Inflammatory macrophage treated with lipopolysaccharide for 1 hour (primary cell): ENCODE measurements at regions not wholly inside any gene's neighbourhood (a gene's known extent, or its start where the extent isn't known, plus 50 kb on each side); places are given as distances from the start of the nearest gene placed in this dataset.

Source experiments
- DNase-seq, 2 donors: peaks; one replicate each; pipeline ENCODE4 v3.0.0-alpha.2; 2020 to 2022

- DNase-seq, result no peak
Observed at GRCh38 chr9:91024841-91025240, 223.2 kb downstream of the SYK start.

- DNase-seq, result no peak
Observed at GRCh38 chr9:91025856-91026255, 224.2 kb downstream of the SYK start.

GRCh38 chr9:91026266-91026665, 224.6 kb downstream of the SYK start:
- no peak for DNase-seq

DNA sequence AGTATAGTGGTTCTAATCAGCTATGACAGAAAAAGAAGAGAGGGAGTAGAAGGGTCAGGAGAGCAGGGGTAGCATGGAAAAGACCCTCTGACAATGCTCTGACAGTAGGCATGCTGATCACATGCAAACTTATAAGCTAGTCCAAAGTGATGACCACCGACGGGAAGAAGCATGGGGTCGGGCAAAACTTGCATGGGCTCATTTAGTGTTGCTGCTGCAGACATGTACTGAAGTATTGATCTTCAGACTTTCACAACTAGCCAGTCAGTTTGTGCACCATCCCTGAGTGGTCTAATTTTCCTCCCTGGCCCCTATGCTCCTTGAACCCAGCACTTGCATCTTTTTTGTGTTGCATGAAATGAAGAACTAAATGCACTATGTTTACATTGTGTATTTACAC, 225.4 kb downstream of the SYK start:
- DNase-seq, result no peak

DNA sequence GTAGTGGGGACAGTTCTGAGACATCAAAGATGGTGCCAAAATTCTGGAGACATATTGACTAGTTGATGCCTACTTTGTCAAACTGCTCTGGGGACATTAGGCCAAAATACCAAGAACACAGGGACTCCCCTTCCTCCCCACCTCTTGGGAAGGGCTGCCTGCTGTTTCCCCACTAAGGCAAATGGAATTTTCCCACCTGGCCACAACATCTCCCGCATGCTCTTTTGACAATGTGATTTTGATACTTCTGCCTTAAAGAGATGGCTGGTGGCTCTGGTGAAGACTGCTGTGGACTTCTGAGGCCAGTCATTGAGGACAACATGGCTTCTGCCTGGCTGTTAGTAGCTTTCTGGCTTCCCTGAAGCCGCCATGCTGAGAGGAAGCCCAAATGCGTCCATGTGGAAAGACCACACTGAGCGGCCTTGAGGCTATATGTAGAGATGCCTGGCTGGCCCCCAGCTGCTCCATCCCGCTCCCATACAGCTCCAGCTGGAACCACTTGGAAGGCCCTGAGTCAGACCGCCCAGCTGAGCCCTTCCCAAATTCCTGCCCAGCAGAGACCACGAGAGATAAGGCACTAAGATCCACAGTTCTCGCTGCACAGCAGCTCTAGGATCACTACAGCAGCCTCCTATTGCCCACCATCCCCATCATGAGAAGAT, 226.7 kb downstream of the SYK start:
- no peak for DNase-seq

DNA sequence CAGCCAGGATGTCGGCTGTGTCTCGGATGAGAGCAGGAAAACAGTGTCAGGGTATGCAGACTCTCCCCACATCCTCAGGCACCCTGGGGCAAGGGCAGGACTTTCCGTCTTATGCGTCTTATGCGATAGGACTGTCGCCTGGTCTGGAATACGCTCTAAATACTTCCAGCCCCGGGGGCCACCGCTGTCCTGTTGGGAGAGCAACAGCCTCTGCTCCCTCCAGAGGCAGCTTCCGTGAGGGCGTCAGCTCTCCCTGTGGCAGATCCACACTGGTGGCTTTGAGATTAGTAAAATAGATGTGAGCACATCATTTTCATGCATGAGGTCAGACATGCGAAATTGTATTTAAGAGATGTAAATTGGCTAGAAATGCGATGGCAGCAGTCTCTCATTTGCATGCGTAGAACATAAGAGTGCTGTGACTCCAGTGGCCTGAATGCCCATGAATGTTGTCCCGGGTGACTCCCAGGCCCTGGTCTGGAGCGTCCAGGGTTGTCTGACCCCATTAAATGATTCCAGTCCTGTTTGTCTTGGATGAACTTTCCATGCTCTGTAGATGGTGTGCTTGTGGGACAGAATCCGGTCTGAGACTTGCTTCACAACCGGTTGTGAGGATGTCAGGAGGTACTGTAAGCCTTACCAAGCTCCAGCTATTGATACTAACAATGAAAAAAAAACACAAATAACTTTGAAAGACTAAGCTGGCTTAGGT, 228.2 kb downstream of the SYK start:
- DNase-seq, result no peak

DNA sequence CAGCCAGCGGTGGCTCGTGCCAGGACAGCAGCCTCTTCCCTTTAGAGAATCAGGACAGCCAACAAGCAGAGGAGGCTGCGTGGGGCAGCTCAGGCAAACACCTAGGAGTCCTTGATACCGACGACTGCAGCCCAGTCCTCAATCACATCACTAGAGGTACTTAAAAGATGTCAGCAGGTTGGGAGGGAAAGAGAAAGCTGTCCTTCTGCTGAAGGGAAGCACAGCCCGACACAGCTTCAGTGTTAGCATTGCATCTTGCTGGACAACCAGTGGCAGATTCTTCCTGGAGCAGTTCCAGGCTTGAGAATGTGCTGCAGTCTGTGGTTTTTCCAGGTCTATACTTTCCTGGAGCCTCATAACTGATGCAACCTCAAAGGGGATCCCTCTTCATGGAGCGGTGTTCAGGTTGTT, 230.5 kb downstream of the SYK start:
- DNase-seq, result no peak

DNA sequence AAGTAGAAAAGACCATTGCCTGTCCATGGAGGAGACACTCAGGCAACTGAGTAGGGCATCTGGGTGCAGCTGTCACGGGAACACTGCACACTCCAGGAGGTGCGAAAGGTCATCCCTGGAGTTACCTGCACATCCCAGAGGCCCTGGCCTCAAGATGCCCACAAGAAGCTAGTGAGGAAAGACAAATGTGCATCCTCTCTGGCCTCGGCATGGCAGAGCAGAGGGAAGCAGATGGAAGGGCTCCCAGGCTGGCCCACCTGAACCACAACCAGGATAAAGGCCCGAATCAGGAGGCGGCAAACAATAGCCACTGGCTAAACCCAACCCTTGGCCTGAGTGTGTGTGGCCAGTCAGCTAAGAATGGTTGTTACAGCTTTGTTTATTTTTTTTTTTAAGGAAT, 231.7 kb downstream of the SYK start:
- no peak for DNase-seq

- peak in 1 of 2 donors; percentile 54 for DNase-seq
Observed at GRCh38 chr9:91033797-91034196, 232.2 kb downstream of the SYK start.

DNA sequence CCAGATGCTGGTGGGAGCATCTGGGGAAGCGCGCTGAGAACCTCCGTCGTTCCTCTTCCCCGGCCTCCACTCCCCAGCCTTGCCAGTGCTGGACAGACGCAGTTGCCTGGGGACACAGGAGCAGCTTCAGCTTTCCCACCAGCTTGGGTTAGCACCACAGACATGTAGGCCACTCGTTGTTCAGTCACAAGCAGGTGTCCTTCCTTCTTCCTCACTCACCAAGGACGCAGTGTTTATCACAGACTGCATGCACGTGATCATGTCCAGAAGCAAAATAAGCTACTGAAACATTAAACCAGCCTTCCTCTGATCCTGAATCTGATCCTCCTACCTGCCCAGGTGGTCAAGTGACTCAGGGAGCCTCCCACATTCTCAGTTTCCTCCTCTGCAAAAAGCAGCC, 232.9 kb downstream of the SYK start:
- DNase-seq, result no peak

DNA sequence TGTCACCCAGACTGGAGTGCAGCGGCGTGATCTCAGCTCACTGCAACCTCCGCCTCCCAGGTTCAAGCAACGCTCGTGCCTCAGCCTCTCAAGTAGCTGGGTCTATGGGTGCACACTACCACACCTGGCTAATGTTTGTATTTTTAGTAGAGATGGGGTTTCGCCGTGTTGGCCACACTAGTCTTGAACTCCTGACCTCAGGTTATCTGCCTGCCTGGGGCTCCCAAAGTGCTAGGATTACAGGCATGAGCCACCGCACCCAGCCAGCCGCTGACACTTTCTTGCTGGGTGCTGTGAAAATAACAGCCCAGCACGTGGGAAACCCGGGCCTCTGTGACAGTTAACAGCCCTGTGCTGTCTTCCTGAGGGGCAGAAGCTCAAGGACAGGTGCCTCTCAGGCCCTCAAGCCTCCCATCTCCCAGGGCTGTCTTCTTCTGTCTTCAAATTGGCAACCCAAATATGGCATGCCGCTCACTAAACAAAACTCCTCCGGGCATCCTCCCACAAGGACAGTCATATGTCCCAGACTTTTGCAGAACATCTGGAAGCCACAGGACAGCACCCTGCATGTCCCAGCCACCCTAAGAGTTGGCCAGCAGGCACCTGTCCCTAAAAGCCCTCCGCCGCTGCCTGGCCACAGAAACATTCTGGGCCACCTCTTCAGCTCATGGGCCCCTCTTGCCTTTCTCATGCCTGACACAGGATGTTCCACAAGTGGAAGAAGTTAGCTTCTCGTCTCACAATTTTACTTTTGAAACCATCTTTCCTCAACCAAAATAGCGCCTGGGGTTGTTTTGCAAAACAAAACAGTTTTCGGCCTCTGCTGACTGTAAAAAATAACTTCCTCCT, 233.6 kb downstream of the SYK start:
- no peak for DNase-seq

- no peak for DNase-seq
Observed at GRCh38 chr9:91035825-91036208, 234.2 kb downstream of the SYK start.

GRCh38 chr9:91036356-91036755, 234.7 kb downstream of the SYK start:
- no peak for DNase-seq

- peak; percentile 62 to 66 for DNase-seq
Observed at GRCh38 chr9:91036826-91037510, 235.3 kb downstream of the SYK start.

DNA sequence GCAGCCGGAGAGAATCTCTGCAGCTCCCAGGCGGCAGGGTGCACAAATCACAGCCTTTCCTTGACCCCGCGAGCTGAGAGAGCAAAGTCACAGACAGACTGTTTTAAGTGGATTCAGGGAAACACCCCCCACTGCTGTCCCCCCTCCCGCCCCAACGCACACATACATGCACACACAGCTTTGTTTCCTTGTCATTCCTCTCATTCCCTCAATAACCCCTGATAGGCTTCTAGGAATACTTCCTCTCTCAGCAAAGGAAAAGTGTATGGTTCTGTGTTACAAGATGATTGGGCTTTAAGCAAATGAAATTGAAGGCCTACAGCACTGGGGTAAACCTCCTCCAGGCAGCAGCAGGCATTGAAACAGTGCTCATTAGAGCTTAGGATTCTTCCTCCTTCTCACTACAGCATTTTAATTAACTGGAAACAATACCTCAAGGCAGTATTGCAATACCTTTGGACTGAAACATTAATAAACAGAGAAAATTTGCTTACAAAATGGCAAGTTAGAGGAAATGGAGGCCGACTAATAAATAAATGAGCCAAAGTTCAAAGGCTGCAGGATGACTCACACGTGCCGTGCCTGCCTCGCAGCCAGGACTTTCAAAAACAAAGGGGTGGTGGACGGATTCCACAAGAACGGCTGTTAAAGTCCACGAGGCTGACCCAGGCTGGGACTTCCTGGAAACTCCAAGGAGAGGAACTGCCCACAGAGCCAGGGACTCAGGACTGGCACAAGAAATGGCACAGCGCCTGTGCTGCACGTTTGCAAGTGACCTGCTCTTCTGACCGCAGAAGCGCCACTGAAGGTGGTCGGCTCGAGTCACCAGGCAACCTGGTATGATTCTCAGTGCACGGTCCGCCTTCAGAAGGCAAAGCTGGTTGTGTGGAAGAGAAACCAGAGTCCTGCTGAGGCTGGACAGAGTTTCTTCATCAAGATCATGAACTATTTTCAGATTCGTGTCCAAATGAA, 236.2 kb downstream of the SYK start:
- peak; percentile 58 to 70 for DNase-seq

- no peak for DNase-seq
Observed at GRCh38 chr9:91038483-91039124, 237.0 kb downstream of the SYK start.

- DNase-seq, result no peak
Observed at GRCh38 chr9:91039125-91039834, 237.7 kb downstream of the SYK start.

DNA sequence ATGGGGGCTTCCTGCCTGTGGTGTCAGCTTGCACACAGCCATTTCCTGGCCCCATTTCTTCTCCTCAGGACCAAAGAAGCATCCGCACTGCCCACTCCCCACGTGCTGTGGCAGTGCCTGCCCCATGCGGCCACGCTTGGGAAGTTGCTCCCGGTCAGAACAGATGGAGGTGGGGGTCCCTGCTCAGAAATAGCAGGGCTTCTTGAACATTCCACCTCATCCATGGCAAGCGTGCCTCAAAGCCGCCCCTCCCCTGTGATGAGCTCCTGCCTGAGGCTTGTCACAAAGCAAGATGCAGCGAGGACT, 238.2 kb downstream of the SYK start:
- no peak for DNase-seq

- DNase-seq, result no peak
Observed at GRCh38 chr9:91040371-91041215, 239.0 kb downstream of the SYK start.

- DNase-seq, result no peak
Observed at GRCh38 chr9:91042024-91042423, 240.4 kb downstream of the SYK start.
